ENCODE measurements at regions not wholly inside any gene's neighbourhood (a gene's known extent, or its start where the extent isn't known, plus 50 kb on each side); places are given as distances from the start of the nearest gene placed in this dataset.

DNA sequence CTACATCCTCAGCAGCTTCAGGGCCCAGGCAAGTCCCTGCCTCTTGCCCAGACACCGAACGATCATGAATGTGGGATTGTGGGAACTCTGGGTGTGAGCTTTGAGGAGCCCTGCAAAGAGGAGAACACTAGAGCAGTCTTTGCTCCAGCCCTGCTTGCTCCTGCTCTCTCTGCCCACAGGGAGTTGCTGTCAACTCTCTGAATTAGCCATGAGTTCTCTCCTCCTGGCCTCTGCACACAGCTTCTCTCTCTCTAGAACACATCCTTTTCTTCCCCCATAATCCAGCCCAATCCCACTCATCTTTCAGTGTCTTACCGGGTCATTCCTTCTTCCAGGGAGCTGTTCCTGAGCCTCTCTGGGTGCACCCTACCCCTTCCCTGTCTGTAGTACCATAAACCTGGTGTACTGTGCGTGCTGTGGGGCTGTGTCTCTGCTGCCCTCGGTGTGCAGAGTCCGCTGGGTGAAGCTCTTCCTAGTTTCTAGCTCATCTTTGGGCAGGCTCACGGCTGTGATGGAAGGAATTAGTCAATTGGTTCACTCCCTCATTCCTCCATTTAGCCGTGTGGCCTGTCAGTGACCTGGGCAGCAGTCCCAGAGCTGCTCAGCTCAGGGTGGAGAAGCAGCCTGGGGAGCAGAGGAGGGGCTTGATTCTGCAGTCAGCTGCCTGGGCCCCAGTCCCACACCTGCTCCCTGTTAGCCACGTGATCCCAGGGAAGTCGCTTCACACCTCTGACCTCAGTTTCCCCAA lies 132.9 kb upstream of the HDAC4 start (continued):
- TF ChIP-seq CBX5 (IDR thresholded peaks at IDR 0.05; ENCODE audit: borderline replicate concordance, low read depth) (no peak), POU5F1 (IDR thresholded peaks at IDR 0.05; ENCODE audit: borderline replicate concordance, low read depth, low read length, partially characterized antibody) (no peak), XRCC3 (IDR thresholded peaks at IDR 0.05) (no peak), NFXL1 (CRISPR knock-in tag; IDR thresholded peaks at IDR 0.05) (no peak), ELF2 (CRISPR knock-in tag; IDR thresholded peaks at IDR 0.05) (no peak), GATAD2A (IDR thresholded peaks at IDR 0.05) (no peak), KAT2B (IDR thresholded peaks at IDR 0.05; ENCODE audit: low read depth, low read length) (no peak), GABPB1 (CRISPR knock-in tag; IDR thresholded peaks at IDR 0.05) (no peak), RFX5 (IDR thresholded peaks at IDR 0.05; ENCODE audit: low read depth, low read length) (no peak), CTBP1 (IDR thresholded peaks at IDR 0.05; ENCODE audit: borderline replicate concordance) (no peak)
- TF ChIP-seq, protein P1, sequence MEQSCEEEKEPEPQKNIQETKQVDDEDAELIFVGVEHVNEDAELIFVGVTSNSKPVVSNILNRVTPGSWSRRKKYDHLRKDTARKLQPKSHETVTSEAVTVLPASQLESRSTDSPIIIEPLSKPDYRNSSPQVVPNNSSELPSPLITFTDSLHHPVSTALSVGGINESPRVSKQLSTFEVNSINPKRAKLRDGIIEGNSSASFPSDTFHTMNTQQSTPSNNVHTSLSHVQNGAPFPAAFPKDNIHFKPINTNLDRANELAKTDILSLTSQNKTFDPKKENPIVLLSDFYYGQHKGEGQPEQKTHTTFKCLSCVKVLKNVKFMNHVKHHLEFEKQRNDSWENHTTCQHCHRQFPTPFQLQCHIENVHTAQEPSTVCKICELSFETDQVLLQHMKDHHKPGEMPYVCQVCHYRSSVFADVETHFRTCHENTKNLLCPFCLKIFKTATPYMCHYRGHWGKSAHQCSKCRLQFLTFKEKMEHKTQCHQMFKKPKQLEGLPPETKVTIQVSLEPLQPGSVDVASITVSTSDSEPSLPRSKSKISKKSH (CRISPR knock-in tag; IDR thresholded peaks at IDR 0.05): no peak
- TF ChIP-seq, protein P2, sequence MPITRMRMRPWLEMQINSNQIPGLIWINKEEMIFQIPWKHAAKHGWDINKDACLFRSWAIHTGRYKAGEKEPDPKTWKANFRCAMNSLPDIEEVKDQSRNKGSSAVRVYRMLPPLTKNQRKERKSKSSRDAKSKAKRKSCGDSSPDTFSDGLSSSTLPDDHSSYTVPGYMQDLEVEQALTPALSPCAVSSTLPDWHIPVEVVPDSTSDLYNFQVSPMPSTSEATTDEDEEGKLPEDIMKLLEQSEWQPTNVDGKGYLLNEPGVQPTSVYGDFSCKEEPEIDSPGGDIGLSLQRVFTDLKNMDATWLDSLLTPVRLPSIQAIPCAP (CRISPR knock-in tag; IDR thresholded peaks at IDR 0.05; ENCODE audit: borderline replicate concordance): no peak
- TF ChIP-seq, protein P3, sequence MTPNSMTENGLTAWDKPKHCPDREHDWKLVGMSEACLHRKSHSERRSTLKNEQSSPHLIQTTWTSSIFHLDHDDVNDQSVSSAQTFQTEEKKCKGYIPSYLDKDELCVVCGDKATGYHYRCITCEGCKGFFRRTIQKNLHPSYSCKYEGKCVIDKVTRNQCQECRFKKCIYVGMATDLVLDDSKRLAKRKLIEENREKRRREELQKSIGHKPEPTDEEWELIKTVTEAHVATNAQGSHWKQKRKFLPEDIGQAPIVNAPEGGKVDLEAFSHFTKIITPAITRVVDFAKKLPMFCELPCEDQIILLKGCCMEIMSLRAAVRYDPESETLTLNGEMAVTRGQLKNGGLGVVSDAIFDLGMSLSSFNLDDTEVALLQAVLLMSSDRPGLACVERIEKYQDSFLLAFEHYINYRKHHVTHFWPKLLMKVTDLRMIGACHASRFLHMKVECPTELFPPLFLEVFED (CRISPR knock-in tag; conservative IDR thresholded peaks at IDR 0.05): no peak
